ENCODE measurements at regions not wholly inside any gene's neighbourhood (a gene's known extent, or its start where the extent isn't known, plus 50 kb on each side); places are given as distances from the start of the nearest gene placed in this dataset.

DNA sequence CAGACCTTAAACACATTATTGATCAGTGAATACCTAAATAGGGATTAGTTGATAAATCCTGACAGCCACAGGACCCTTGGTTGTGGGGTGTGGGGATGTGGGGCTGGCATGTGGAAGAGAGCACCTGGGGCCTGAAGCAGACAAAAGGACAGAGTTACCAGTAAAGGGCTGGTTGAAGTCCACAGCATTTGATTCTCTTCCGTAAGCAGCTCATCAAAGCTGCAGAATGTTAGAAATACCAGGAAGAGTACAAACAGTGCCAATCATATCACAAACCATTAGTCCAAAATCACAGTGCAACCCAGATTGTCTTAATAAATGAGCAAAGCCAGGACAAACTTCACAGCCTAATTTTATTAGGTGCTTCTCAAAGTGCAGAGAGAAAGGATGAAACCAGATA is 92.5 kb upstream of the KL start:
- Histone ChIP-seq H3K9me3 (ENCODE audit: low read length) (no peaks in the 10 kb centered on the region), H3K36me3 (ENCODE audit: insufficient read depth, low read length) (no peaks in the 10 kb centered on the region), H3K27ac (ENCODE audit: low read length) (no peak overlapping the region), H3K4me2 (ENCODE audit: low read length) (no peak overlapping the region), H4K20me1 (ENCODE audit: insufficient read depth) (no peaks in the 10 kb centered on the region), H3K27me3 (ENCODE audit: insufficient read depth, low read depth, low read length) (no peaks in the 10 kb centered on the region), H3K9ac (ENCODE audit: low read length) (no peak overlapping the region), H2AFZ (ENCODE audit: low read depth, low read length) (no peak overlapping the region), H3F3A (ENCODE audit: insufficient read depth, low read length, poor library complexity, severe bottlenecking) (no peaks in the 10 kb centered on the region), H3K79me2 (replicated peaks; ENCODE audit: insufficient read depth, low read length) (no peaks in the 10 kb centered on the region), H3K9me2 (ENCODE audit: insufficient read depth, low read length) (no peaks in the 10 kb centered on the region), H3K4me3 (ENCODE audit: low read length) (no peak overlapping the region)
- no peak for TF ChIP-seq POLR2AphosphoS5 (IDR thresholded peaks at IDR 0.05)
- no peak for TF ChIP-seq SMC3 (conservative IDR thresholded peaks at IDR 0.05; ENCODE audit: poor library complexity)
- no peak for TF ChIP-seq MXI1 (conservative IDR thresholded peaks at IDR 0.05; ENCODE audit: poor library complexity, severe bottlenecking)
- no peak for TF ChIP-seq EP300 (conservative IDR thresholded peaks at IDR 0.05; ENCODE audit: poor library complexity, severe bottlenecking)
- no peak for TF ChIP-seq CTCF (IDR thresholded peaks at IDR 0.05; ENCODE audit: poor library complexity, severe bottlenecking)
- TF ChIP-seq, protein P1, sequence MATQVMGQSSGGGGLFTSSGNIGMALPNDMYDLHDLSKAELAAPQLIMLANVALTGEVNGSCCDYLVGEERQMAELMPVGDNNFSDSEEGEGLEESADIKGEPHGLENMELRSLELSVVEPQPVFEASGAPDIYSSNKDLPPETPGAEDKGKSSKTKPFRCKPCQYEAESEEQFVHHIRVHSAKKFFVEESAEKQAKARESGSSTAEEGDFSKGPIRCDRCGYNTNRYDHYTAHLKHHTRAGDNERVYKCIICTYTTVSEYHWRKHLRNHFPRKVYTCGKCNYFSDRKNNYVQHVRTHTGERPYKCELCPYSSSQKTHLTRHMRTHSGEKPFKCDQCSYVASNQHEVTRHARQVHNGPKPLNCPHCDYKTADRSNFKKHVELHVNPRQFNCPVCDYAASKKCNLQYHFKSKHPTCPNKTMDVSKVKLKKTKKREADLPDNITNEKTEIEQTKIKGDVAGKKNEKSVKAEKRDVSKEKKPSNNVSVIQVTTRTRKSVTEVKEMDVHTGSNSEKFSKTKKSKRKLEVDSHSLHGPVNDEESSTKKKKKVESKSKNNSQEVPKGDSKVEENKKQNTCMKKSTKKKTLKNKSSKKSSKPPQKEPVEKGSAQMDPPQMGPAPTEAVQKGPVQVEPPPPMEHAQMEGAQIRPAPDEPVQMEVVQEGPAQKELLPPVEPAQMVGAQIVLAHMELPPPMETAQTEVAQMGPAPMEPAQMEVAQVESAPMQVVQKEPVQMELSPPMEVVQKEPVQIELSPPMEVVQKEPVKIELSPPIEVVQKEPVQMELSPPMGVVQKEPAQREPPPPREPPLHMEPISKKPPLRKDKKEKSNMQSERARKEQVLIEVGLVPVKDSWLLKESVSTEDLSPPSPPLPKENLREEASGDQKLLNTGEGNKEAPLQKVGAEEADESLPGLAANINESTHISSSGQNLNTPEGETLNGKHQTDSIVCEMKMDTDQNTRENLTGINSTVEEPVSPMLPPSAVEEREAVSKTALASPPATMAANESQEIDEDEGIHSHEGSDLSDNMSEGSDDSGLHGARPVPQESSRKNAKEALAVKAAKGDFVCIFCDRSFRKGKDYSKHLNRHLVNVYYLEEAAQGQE (IDR thresholded peaks at IDR 0.05; ENCODE audit: borderline replicate concordance) = no peak
- TF ChIP-seq TAF1 (IDR thresholded peaks at IDR 0.05; ENCODE audit: low read depth) = no peak
- TF ChIP-seq EZH2 (IDR thresholded peaks at IDR 0.05; ENCODE audit: borderline replicate concordance, insufficient read depth, low read length, poor library complexity, severe bottlenecking) = no peak
- TF ChIP-seq RAD21 (conservative IDR thresholded peaks at IDR 0.05) = no peak

GRCh38 chr13:32924886-32925285 is 91.3 kb upstream of the KL start:
- H3K36me3 ChIP-seq (ENCODE audit: insufficient read depth, low read length) = no peaks in the 10 kb centered on the region
- H3K9me2 ChIP-seq (ENCODE audit: insufficient read depth, low read length) = no peaks in the 10 kb centered on the region
- H3K9me3 ChIP-seq (ENCODE audit: low read length) = no peaks in the 10 kb centered on the region
- no peak overlapping the region for H3K4me2 ChIP-seq (ENCODE audit: low read length)
- peak overlapping the region; percentile 31 for H3K9ac ChIP-seq (ENCODE audit: low read length)
- peak overlapping the region; percentile 65 for H3K27ac ChIP-seq (ENCODE audit: low read length)
- H4K20me1 ChIP-seq (ENCODE audit: insufficient read depth) = no peaks in the 10 kb centered on the region
- H3F3A ChIP-seq (ENCODE audit: insufficient read depth, low read length, poor library complexity, severe bottlenecking) = no peaks in the 10 kb centered on the region
- H2AFZ ChIP-seq (ENCODE audit: low read depth, low read length) = peak overlapping the region; percentile 15
- no peak for TF ChIP-seq RAD21 (conservative IDR thresholded peaks at IDR 0.05)
- peak; percentile 72 for TF ChIP-seq EP300 (conservative IDR thresholded peaks at IDR 0.05; ENCODE audit: poor library complexity, severe bottlenecking)
- peak overlapping the region; percentile 8 for H3K4me3 ChIP-seq (ENCODE audit: low read length)
- no peaks in the 10 kb centered on the region for H3K79me2 ChIP-seq (replicated peaks; ENCODE audit: insufficient read depth, low read length)
- no peaks in the 10 kb centered on the region for H3K27me3 ChIP-seq (ENCODE audit: insufficient read depth, low read depth, low read length)

GRCh38 chr13:32925506-32925905 is 90.7 kb upstream of the KL start:
- Histone ChIP-seq H3K79me2 (replicated peaks; ENCODE audit: insufficient read depth, low read length) (no peaks in the 10 kb centered on the region), H3K9me2 (ENCODE audit: insufficient read depth, low read length) (no peaks in the 10 kb centered on the region), H3F3A (ENCODE audit: insufficient read depth, low read length, poor library complexity, severe bottlenecking) (no peaks in the 10 kb centered on the region), H4K20me1 (ENCODE audit: insufficient read depth) (no peaks in the 10 kb centered on the region), H3K27me3 (ENCODE audit: insufficient read depth, low read depth, low read length) (no peaks in the 10 kb centered on the region), H3K9me3 (ENCODE audit: low read length) (no peaks in the 10 kb centered on the region), H3K36me3 (ENCODE audit: insufficient read depth, low read length) (no peaks in the 10 kb centered on the region), H3K4me3 (ENCODE audit: low read length) (no peak overlapping the region), H2AFZ (ENCODE audit: low read depth, low read length) (no peak overlapping the region), H3K4me2 (ENCODE audit: low read length) (no peak overlapping the region), H3K9ac (ENCODE audit: low read length) (no peak overlapping the region), H3K27ac (ENCODE audit: low read length) (peak overlapping the region; percentile 65)
- no peak for TF ChIP-seq EZH2 (IDR thresholded peaks at IDR 0.05; ENCODE audit: borderline replicate concordance, insufficient read depth, low read length, poor library complexity, severe bottlenecking)
- TF ChIP-seq, protein P1 (IDR thresholded peaks at IDR 0.05; ENCODE audit: borderline replicate concordance) = no peak
- TF ChIP-seq POLR2AphosphoS5 (IDR thresholded peaks at IDR 0.05) = no peak
- no peak for TF ChIP-seq EP300 (conservative IDR thresholded peaks at IDR 0.05; ENCODE audit: poor library complexity, severe bottlenecking)
